Duodenal mucosa (tissue), 2 donors: ENCODE measurements at regions not wholly inside any gene's neighbourhood (a gene's known extent, or its start where the extent isn't known, plus 50 kb on each side); places are given as distances from the start of the nearest gene placed in this dataset.

ENCODE experiments used
- H3K27ac ChIP-seq: one replicate; pipeline ENCODE4 v1.7.0; 2013; ENCODE audit warnings: low read depth, low read length
- H3K27me3 ChIP-seq, 2 donors: one replicate each; pipeline ENCODE4 v1.7.0; 2013; ENCODE audit warnings: low read length in 2 of 2, control low read depth in 1 of 2; ENCODE audit not compliant: insufficient read depth in 2 of 2, control insufficient read depth in 1 of 2
- H3K36me3 ChIP-seq, 2 donors: one replicate each; pipeline ENCODE4 v1.7.0; 2013; ENCODE audit warnings: low read length in 2 of 2, control low read depth in 1 of 2; ENCODE audit not compliant: insufficient read depth in 2 of 2, control insufficient read depth in 1 of 2
- H3K4me1 ChIP-seq, 2 donors: one replicate each; pipeline ENCODE4 v1.7.0; 2013; ENCODE audit warnings: low read length in 2 of 2, control low read depth in 1 of 2; ENCODE audit not compliant: insufficient read depth in 2 of 2, control insufficient read depth in 1 of 2
- H3K4me3 ChIP-seq, 2 donors: one replicate each; pipeline ENCODE4 v1.7.0; 2013; ENCODE audit warnings: low read length in 2 of 2, low read depth in 1 of 2
- H3K9ac ChIP-seq, 2 donors: one replicate each; pipeline ENCODE4 v1.7.0; 2013; ENCODE audit warnings: low read length in 2 of 2, low read depth in 1 of 2
- H3K9me3 ChIP-seq, 2 donors: one replicate each; pipeline ENCODE4 v1.7.0; 2013; ENCODE audit warnings: low read length in 2 of 2, control low read depth in 1 of 2; ENCODE audit not compliant: control insufficient read depth in 1 of 2

DNA sequence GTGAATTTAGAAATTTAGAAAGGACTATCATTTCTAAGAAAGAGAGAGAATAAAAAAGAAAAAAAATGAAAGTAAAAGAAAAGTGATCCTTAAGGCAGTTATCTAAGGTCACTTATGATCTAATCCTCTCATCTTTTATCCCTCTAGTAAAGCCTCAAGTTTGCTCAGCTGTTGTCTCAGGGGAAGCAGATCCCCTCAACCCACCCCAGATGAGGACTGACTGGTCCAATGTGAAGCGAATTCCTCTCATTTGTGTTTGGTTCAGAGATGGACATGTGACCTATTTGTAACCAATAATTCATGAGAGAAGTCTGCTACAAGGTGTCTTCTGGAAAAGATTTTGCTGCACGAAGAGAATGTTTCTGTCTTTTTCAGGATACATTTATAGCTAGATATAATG is 1591.3 kb downstream of the ADGRL3 start:
- Histone ChIP-seq H3K36me3 (no peaks in the 10 kb centered on the region), H3K27me3 (no peaks in the 10 kb centered on the region), H3K4me1 (no peaks in the 10 kb centered on the region), H3K4me3 (no peak overlapping the region), H3K27ac (no peak overlapping the region), H3K9ac (no peak overlapping the region), H3K9me3 (no peaks in the 10 kb centered on the region)

- H3K27ac ChIP-seq = no peak overlapping the region
- no peaks in the 10 kb centered on the region for H3K36me3 ChIP-seq
- no peak overlapping the region for H3K9ac ChIP-seq
- H3K9me3 ChIP-seq = peaks cover 0 to 2% of the 10 kb centered on the region in 2 donors
- H3K4me1 ChIP-seq = no peaks in the 10 kb centered on the region
- no peaks in the 10 kb centered on the region for H3K27me3 ChIP-seq
- no peak overlapping the region for H3K4me3 ChIP-seq
These were observed 1571.9 kb downstream of the ADGRL3 start for GRCh38 chr4:62771983-62772557.

DNA sequence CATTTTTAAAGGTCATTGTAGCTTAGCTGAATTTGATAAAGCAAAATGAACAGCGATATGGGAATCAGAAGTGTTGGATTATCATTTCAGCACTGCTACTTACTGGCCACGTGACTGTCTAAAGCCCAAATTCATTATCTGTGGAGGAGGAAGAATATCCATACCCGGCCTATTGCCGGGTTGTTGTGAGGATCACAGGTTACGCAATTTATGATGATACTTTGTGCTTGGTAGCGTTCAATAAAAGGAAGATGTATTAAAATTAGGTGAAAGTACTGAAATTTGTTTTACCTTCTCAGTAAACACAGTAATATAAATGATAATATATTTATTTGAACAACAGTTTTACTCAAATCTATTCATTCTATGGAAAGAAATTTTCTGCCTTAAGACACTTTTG is 1540.2 kb downstream of the ADGRL3 start:
- Histone ChIP-seq H3K27me3 (no peaks in the 10 kb centered on the region), H3K9me3 (no peaks in the 10 kb centered on the region), H3K36me3 (no peaks in the 10 kb centered on the region), H3K27ac (no peak overlapping the region), H3K4me1 (no peaks in the 10 kb centered on the region), H3K4me3 (no peak overlapping the region), H3K9ac (no peak overlapping the region)

- H3K27ac ChIP-seq = no peak overlapping the region
- H3K9ac ChIP-seq = no peak overlapping the region
- H3K27me3 ChIP-seq = no peaks in the 10 kb centered on the region
- H3K36me3 ChIP-seq = no peaks in the 10 kb centered on the region
- no peaks in the 10 kb centered on the region for H3K9me3 ChIP-seq
- H3K4me3 ChIP-seq = no peak overlapping the region
- H3K4me1 ChIP-seq = peaks cover 0 to 6% of the 10 kb centered on the region in 2 donors
These were observed 1517.0 kb downstream of the ADGRL3 start for GRCh38 chr4:62717154-62717553.

DNA sequence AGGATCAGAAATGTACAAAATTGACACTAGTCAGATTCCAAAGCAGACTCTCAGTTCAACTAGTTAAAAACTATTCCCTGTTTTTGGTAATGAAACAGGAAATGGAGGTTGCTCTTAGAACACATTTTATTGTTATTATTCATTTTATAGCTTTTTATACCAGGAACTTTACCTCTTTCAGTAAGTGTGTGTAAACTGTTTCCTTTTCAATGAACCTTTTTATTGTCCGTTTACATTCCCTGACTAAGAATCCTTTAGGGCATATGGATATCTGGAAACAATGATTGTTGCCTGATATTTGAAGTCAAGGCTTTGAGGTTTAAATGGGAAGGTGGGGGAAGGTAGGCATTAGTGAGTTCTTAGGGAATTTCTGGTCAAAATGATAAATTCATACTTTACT is 1511.4 kb downstream of the ADGRL3 start:
- no peaks in the 10 kb centered on the region for H3K9me3 ChIP-seq
- peaks cover 0 to 7% of the 10 kb centered on the region in 2 donors for H3K4me1 ChIP-seq
- no peak overlapping the region for H3K9ac ChIP-seq
- H3K27ac ChIP-seq = no peak overlapping the region
- H3K27me3 ChIP-seq = no peaks in the 10 kb centered on the region
- no peaks in the 10 kb centered on the region for H3K36me3 ChIP-seq
- no peak overlapping the region for H3K4me3 ChIP-seq

GRCh38 chr4:62709618-62710252 is 1509.6 kb downstream of the ADGRL3 start:
- Histone ChIP-seq H3K27me3 (no peaks in the 10 kb centered on the region), H3K9me3 (no peaks in the 10 kb centered on the region), H3K9ac (no peak overlapping the region), H3K27ac (no peak overlapping the region), H3K36me3 (no peaks in the 10 kb centered on the region), H3K4me1 (peaks cover 0 to 7% of the 10 kb centered on the region in 2 donors), H3K4me3 (peak overlapping the region; percentile 52 to 61)

DNA sequence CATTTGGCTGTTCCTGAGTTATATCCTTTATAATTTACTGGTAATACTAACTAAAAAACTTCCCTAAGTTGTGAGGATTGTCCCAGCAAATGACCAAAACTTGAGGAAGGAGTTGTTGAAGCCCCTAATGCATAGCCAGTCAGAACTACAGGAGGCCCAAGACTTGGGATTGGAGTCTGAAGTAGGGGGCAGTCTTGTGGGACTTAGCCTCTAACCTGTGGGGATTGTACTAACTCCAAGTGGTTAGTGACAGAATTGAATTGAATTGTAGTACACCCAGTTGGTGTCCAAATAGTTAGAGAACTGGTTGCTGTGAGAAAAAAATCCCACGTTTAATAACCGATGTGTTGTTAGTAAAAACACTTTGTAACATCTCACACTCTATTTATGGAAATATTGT is 1506.3 kb downstream of the ADGRL3 start:
- Histone ChIP-seq H3K4me1 (peaks cover 0 to 7% of the 10 kb centered on the region in 2 donors), H3K27me3 (no peaks in the 10 kb centered on the region), H3K9me3 (no peaks in the 10 kb centered on the region), H3K36me3 (no peaks in the 10 kb centered on the region), H3K9ac (no peak overlapping the region), H3K27ac (no peak overlapping the region), H3K4me3 (no peak overlapping the region)

DNA sequence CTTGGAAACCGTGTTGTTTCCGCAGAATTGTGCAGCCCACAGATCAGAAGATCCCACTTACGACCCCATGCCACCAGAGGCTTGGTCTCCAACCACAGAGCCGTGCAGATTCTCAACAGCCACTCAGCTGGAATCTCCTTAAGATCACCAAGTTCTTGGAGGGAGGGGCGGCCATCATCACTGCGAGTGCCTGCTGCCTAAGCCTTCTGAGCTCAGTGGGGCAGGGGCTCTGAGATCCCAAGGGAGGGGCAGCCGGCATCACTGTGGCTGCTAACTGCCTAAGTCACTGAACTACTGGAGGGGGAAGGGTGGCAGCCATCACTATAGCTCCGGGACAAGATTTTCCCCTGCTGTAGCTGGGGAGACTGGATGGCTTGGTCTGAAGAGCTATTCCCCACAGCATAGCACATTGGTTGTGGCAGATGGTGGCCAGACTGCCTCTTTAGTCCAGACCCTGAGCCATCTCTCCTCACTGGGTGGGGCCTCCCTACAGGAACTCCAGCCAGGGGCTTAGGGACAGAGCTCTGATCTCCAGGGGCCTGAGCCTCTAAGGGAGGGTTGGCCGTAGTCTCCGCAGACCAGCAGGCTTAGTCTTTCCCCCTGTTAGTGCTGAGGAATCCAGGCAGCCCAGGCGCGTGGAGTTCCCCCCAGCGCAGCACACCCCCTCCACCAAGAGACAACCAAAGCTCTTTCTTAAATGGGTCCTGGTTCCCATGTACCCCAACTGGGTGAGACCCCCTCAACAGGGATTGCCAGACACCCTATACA is 1483.9 kb downstream of the ADGRL3 start:
- Histone ChIP-seq H3K4me3 (no peak overlapping the region), H3K27me3 (no peaks in the 10 kb centered on the region), H3K36me3 (no peaks in the 10 kb centered on the region), H3K9me3 (no peaks in the 10 kb centered on the region), H3K9ac (no peak overlapping the region), H3K4me1 (no peaks in the 10 kb centered on the region), H3K27ac (no peak overlapping the region)

- Histone ChIP-seq H3K27ac (no peak overlapping the region), H3K36me3 (no peaks in the 10 kb centered on the region), H3K4me3 (no peak overlapping the region), H3K27me3 (no peaks in the 10 kb centered on the region), H3K9ac (no peak overlapping the region), H3K4me1 (no peaks in the 10 kb centered on the region), H3K9me3 (no peaks in the 10 kb centered on the region)
These were observed 1476.8 kb downstream of the ADGRL3 start for GRCh38 chr4:62676962-62677361.

- Histone ChIP-seq H3K27ac (no peak overlapping the region), H3K4me3 (no peak overlapping the region), H3K9me3 (no peaks in the 10 kb centered on the region), H3K27me3 (no peaks in the 10 kb centered on the region), H3K36me3 (no peaks in the 10 kb centered on the region), H3K4me1 (no peaks in the 10 kb centered on the region), H3K9ac (no peak overlapping the region)
These were observed 1470.4 kb downstream of the ADGRL3 start for GRCh38 chr4:62670514-62670913.
